Endothelial cell of hepatic sinusoid (primary cell): ENCODE measurements at regions not wholly inside any gene's neighbourhood (a gene's known extent, or its start where the extent isn't known, plus 50 kb on each side); places are given as distances from the start of the nearest gene placed in this dataset.
"Not testable (repeated sequence)": the region's sequence is repeated elsewhere in the genome, so short reads cannot be mapped to it uniquely, and the experiment has no call there.

Source experiments
- in situ Hi-C: cut with HindIII; loops from 2 replicates; pipeline ENCODE4 v1.10.0; 2017; ENCODE audit warnings: low sequenced_read_pairs

GRCh38 chr12:17016116-17016864, 410.3 kb upstream of the LMO3 start:
- in situ Hi-C loops, result no loop called here

GRCh38 chr12:17015501-17015900, 409.5 kb upstream of the LMO3 start:
- in situ Hi-C loops, result no loop called here

GRCh38 chr12:17007442-17008040, 401.6 kb upstream of the LMO3 start:
- in situ Hi-C loops, result not testable (repeated sequence)

- in situ Hi-C loops, result not testable (repeated sequence)
Observed at GRCh38 chr12:16998538-16998937, 392.6 kb upstream of the LMO3 start.

GRCh38 chr12:16984484-16984883, 378.5 kb upstream of the LMO3 start:
- in situ Hi-C loops, result no loop called here

- in situ Hi-C loops, result no loop called here
Observed at GRCh38 chr12:16972923-16973770, 367.2 kb upstream of the LMO3 start.

- in situ Hi-C loops, result no loop called here
Observed at GRCh38 chr12:16962889-16963288, 356.9 kb upstream of the LMO3 start.

GRCh38 chr12:16955083-16955657, 349.2 kb upstream of the LMO3 start:
- in situ Hi-C loops, result no loop called here

- in situ Hi-C loops, result no loop called here
Observed at GRCh38 chr12:16949871-16950667, 344.1 kb upstream of the LMO3 start.

GRCh38 chr12:16949371-16949770, 343.4 kb upstream of the LMO3 start:
- in situ Hi-C loops, result no loop called here

- in situ Hi-C loops, result no loop called here
Observed at GRCh38 chr12:16946704-16947103, 340.7 kb upstream of the LMO3 start.

- in situ Hi-C loops, result no loop called here
Observed at GRCh38 chr12:16939871-16940306, 333.9 kb upstream of the LMO3 start.

- in situ Hi-C loops, result no loop called here
Observed at GRCh38 chr12:16927259-16927658, 321.3 kb upstream of the LMO3 start.

GRCh38 chr12:16920451-16920850, 314.5 kb upstream of the LMO3 start:
- in situ Hi-C loops, result no loop called here

- in situ Hi-C loops, result no loop called here
Observed at GRCh38 chr12:16919551-16919950, 313.6 kb upstream of the LMO3 start.

GRCh38 chr12:16914853-16915252, 308.9 kb upstream of the LMO3 start:
- in situ Hi-C loops, result no loop called here

GRCh38 chr12:16913832-16914490, 308.0 kb upstream of the LMO3 start:
- in situ Hi-C loops, result no loop called here

GRCh38 chr12:16901946-16902345, 296.0 kb upstream of the LMO3 start:
- in situ Hi-C loops, result no loop called here

- in situ Hi-C loops, result no loop called here
Observed at GRCh38 chr12:16893426-16893825, 287.5 kb upstream of the LMO3 start.

GRCh38 chr12:16891673-16892072, 285.7 kb upstream of the LMO3 start:
- in situ Hi-C loops, result no loop called here
